ENCODE measurements at regions not wholly inside any gene's neighbourhood (a gene's known extent, or its start where the extent isn't known, plus 50 kb on each side); places are given as distances from the start of the nearest gene placed in this dataset.
"Not testable (repeated sequence)": the region's sequence is repeated elsewhere in the genome, so short reads cannot be mapped to it uniquely, and the experiment has no call there.

DNA sequence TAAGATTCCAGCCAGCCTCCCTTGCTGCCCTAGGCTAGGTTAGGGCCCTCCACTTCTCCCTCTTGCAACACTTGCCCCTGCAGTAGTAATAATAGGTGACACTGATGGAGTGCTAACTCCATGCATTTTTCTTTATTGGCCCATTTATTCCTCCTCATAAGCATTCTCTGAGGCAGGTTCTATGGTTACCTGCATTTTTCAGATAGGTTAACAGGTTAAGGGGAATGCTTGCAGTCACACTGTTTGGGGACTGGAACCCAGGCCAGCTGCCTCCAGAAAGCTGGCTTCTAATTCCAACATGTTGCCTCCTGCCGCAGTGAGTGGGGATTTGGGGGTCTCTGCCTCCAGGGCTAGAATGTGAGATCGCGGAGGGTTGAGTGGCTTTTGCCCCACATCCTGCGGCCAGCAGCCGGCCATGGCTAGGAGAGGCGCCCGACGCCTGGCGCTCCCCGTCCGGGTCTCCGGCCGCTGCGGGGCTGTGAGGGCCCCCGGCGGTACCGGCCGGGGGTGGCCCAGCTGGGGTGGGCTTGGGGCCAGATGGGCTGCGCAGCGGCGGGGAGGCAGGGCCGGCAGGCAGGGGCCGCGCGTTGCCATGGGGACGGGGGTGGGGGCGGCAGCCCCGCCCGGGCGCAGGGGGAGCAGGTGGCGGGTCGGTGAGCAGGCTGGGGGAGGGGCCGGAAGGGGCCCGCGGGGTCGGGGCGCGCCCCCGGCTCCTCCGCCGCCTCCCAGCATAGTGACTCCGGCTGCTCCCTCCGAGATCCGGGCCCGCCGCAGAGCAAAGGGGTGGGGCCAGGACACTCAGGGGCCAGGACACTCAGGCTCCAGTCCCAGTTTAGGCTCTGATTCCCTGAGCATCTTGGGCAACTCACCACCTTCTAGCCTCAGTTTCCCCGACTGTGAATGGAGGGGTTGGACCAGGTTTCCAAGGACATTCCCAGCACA lies 68.4 kb upstream of the SSBP3 start:
- no peak for DNase-seq

DNA sequence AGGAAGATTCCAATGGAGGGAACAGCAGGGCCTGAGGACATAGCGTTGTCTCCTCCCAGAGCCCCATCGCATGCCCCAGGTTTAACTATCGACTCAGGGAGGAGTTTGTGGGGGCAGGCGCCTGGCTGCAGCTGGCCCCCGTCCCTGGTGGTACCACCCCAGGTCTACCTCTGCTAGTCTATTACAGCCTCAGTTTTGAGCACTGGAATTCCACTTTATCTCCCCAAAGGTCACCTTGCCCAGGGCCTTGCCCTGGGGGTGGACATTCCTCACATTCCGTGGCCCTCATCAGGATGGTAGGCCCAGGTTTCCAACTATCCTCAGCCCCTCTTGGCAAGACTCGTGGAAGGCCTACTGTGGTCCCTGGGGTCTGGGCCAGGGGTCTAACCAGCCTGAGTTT lies 65.4 kb upstream of the SSBP3 start:
- no peak for DNase-seq

DNA sequence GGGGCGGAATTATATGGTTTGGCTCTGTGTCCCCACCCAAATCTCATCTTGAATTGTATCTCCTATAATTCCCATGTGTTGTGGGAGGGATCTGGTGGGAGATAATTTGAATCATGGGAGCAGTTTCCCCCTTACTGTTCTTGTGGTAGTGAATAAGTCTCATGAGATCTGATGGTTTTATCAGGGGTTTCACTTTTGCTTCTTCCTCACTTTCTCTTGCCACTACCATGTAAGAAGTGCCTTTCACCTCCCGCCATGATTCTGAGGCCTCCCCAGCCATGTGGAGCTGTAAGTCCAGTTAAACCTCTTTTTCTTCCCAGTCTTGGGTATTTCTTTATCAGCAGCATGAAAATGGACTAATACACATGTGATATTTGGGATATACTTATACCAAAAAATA lies 63.2 kb upstream of the SSBP3 start:
- DNase-seq = not testable (repeated sequence)

DNA sequence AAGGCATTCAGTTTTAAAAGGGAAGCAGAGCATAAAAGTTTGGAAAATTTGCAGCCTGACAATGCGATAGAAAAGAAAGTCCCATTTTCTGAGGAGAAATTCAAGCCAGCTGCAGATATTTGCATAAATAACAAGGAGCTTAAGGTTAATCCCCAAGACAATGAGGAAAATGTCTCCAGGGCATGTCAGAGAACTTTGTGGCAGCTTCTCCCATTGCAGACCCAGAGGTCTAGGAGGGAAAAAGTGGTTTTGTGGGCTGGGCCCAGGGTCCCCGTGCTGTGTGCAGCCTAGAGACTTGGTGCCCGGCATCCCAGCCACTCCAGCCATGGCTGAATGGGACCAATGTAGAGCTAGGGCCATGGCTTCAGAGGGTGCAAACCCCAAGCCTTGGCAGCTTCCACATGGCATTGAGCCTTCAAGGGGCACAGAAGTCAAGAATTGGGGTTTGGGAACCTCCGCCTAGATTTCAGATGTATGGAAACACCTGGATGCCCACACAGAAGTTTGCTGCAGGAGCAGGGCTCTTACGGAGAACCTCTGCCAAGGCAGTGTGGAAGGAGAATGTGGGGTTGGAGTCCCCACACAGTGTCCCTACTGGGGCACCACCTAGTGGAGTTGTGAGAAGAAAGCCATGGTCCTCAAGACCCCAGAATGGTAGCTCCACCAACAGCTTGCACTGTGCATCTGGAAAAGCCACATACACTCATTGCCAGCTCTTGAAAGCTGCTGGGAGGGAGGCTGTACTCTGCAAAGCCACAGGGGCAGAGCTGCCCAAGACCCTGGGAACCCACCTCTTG lies 62.3 kb upstream of the SSBP3 start:
- not testable (repeated sequence) for DNase-seq

DNA sequence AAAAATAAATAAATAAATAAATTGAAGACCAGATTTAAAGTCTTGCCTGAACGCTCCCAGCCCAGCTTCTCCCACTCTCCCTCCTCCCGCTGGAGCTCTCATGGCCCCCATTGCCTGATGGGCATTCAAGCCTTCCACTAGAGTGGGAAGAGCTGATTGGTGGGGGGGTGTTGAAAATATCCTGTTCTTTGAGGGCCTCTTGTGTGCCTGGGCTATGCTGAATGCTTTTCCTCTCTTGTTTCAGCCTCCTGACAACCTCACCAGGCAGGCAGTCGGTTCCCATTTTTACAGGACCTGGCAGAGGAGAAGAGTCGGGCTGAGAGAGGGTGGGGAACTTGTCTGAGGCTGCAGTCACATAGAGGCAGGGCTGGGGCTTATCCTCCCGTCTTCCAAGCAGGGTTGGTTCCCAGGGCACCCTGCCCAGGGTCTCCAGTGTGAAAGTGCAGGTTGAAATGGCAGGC lies 59.2 kb upstream of the SSBP3 start:
- no peak for DNase-seq

DNA sequence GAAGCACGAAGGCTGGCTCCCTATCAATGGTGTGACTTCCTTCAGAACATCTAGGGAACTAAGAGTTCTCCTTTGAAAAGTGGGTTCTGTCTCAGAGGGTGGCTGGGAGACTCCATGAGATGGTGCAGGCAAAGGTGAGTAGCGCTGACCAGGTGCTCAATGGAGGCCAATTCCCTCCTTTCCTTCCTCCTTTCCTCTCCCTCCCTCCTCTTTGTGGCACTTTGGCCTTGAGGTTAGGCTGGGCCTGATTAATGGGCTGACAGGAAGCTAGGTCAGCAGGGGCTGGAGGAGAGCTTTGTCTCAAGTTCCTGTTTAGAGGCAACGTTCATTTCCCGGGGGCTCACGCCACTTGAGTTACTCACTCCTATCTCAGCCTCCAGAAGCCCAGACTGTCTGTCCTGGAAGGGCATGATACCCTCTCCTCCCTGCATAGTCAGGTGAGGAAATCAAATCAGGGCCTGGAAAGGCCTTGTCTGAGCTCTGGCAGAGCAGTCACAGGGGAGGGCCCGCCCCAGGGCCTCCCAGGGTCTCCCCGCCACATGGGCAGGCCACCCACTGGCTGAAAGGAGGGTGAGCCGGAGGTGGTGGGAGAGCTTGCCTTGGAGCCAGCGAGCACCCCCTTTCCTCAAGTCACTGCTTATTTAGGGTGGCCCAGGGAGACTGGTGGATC lies 58.4 kb upstream of the SSBP3 start:
- DNase-seq = no peak

DNA sequence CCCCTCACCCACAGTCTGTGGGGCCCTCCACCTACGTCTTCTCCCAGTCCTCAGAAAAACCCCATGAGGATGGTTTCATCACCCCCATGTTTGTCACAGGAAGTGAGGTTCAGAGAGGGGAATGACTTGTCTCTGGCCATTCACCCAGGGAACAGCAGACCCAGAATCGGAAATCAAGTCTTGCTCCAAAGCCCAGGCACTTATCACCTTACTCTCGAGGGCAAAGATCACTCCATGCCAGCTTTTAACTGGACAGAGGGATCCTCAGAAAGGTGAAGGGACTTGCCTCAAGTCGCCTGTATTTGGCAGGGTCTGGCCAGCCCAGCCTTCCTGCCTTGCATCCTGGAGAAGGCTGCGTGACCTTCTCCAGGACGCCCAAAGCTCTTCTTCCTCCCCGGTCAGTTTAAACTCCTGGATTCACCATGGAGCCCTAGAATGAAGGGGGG lies 57.9 kb upstream of the SSBP3 start:
- no peak for DNase-seq

DNA sequence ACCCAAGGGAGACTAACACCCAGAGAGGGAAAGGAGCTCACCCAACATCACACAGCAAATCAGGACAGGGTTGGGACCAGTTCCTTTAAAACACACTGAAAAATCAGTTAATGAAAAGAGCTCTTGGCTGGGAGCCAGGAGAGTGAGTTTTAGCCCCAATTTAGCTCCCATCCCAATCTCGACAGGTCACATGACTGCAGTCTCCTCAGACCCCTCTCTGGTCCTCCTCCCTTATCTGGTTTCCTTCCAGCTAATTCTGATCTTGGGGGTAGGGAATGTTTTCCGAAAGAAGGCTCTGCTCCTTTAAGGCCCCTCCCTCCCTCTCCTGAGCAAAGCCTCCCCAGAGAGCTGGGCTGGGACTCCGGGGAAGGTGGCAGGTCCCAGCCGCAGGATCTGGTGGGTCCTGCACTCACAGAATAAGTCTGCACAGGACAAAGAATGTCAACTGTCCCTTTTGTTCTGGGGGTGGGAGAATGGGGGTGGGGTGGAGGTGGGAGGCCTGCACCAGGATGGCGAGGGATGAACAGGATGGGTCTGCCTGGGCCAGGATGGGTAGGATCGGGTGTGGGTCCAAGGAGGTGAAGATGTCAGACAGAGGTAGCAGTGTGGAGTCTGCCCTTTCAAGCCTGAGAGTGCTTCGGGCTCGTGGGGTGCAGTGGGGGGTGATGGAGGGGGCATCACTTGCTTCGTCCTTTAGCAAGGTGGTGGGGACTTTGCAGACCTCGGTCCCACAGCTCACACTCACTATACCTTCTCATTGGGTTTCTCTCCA lies 57.3 kb upstream of the SSBP3 start:
- no peak for DNase-seq

DNA sequence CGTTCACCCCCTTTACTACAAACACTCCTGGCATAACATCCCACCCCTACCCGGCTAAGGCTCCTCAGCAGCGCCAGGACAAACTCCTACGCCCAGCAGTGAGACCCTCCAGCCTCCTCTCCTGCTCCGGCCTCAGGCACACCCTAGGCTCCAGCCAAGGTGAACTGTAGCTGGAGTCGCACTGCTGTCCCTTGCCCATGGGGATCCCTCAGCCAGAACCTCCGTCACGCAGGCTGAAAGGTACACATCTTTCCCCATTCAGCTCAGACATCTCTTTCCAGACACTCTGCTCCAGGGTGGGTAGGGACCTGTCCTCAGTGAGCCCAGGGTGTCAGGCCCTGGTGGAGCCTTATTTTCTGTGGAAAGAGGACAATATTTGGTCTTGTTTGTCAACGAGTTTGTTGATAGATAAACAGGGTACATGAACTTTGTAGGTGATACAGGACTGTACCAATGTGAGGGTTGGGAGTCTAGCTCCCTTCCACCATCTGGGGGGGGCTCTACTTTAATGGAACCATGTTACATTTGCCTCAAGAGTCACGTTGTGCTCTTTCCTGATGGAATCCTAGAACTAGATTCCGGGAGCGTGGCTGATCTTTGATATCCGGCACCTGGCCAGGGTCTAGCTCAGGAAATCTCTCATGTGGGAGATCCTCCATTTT lies 56.5 kb upstream of the SSBP3 start:
- no peak for DNase-seq

DNA sequence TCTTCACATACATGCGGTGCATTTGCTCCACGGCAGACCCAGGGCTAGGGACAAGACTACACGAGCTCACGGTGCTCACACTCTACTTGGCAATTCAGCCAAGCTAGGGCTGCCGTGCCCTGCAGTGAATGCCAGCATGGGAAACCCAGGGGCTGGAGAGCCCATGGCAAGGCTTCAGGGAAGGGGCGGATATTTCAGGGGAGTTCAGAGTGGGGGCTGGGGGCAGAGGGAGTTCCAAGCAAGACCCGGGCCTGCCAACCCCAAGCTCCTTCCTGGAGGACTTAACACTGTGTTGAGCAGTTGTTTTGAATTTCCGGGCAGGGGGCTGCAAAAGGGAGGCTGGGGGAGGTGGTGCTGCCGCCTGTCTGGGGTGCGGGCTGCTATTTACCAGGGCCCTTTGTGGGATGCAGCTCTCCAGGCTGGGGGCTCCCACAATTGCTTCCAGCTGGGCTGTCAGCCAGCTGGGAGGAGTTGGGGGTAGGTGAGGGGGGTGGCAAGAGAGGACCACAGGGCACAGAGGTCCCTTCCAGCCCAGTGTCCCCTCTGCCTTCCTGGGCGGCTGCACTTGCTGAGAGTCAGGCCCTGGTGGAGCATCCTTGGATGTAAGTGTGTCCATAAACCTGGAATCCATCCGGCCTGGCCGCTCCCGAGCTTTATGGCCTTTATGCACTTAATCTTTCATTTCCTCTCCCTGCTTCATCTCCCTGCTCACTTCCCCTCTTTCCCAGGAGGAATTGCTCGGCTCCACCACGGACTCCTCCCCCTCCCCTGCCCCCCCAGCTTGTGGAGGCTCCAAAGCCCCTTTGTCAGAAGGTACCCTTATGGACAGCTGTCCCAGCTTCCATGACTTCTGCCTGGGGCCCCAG lies 55.8 kb upstream of the SSBP3 start:
- no peak for DNase-seq

DNA sequence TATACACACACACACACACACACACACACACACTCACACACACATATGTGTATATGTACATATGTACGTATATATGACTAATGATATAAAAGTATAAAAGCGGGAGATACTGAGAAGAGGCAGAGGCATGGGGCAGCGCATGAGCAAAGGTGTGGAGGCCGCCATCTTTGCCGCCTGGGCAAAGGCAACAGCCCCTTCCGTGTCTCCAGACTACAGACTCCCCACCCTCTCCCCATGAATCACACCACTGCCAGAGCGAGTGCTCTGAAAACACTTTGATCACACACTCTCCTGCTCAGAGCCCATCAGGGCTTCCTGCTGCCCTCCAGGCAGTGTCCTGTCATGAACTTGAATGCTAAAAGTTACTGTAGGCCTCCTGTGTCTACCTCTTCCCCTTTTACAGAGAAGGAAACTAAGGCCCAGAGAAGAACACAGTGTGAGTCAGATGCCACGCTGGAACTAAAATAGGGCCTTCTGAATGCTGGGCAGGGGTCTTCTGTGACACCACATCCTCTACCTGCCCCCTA lies 54.7 kb upstream of the SSBP3 start:
- DNase-seq = no peak

DNA sequence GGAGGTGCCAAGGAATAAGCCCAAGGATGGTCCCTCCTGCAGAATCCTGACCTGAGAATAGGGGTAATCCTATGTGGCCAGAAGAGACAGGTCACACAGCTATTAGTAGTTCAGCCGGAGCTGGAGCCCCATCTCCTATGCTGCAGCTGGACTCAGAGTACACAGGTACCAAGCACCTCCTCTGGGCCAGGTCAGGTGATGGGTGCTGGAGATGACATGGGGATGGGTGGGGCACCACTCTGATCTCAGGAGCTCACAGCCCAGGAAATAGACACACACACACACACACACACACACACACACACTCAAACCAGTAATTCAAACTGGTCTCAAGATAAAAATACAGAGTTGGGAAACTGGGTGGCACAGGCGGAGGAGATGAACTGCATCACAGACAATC lies 54.2 kb upstream of the SSBP3 start:
- no peak for DNase-seq

DNA sequence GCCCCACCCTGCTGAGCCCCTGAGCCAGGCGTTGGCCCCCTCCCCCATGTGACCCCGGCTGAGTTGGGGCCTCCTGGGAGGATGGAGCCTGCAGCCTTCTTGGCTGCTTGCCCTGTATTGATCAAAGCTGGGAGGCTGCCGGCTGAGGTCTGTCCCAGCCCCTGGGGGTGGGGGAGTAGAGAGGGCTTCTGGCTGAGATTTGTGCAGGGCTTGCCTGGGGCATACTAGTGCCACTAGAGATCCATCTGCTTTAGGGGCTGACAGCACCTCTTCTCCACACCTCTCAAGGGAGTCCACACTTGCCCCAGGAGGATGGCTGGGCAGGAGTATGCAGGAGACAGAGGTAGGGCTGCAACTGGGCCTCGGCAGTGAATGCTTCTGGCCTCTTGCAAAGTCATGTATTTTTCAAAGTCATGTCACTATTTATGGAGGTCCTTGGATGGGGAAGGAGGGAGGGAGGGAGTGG lies 53.6 kb upstream of the SSBP3 start:
- no peak for DNase-seq

DNA sequence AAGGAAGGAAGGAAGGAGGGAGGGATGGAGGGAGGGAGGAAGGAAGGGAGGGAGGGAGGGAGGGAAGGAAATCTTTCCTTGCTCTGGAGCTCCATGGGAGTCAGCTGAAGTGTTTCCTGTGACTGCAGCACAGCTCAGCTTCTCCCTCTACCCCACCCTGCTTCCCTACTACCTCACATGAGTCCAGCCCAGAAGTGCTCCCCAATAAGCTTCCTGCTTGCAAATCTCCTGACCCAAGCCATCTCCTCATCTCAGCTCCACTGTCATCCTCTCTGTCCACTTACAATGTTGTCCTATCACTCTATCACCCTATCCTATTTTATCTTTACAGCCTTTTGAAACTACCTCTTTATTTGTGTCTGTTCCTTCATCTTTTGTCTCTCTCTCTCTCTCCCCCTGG lies 52.9 kb upstream of the SSBP3 start:
- no peak for DNase-seq

DNA sequence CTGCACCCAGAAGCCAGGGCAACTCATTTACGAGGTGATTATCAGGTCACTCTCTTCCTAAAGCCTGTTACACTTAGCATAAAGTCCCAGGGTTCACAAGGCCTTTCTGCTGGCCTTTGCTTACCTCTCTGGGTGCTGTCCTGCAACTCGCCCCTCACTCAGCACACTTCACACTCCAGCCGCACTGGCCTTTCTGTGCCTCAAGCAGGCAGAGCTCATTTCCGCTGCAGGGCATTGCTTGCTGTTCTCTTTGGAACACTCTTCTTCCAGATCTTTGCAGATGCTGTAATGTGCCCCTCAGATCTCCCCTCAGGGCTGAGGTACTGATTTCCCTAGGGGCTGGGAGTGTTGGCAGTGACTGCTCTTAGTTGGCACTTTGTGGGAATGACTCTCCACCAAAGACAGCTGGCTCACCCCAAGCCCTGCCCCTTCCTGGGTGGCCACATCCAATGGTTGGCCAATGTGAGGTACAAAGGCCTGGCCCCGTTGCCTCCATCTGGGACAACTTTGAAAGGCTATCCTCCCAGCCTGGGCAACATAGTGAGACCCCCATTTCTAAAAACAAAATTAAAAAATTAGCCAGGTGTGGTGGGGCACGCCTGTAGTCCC lies 50.8 kb upstream of the SSBP3 start:
- no peak for DNase-seq

DNA sequence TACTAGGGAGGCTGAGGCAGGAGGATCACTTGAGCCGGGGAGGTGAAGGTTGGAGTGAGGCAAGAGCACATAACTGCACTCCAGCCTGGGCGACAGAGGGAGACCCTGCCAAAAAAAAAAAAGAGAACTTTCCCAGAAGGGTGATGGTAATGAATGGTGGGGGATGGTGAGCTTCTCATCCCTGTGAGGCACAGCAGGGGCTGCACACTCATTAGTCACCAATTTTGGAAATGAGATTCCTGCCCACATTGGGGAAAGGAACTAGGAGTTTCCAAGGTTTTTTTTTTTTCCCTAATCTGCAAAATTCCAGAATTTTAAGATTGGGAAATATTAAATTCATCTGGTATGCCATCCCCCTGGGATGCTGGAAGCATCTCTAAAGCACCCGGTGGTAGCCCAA lies 50.2 kb upstream of the SSBP3 start:
- no peak for DNase-seq
